HG03060 (cell line): ENCODE measurements at regions not wholly inside any gene's neighbourhood (a gene's known extent, or its start where the extent isn't known, plus 50 kb on each side); places are given as distances from the start of the nearest gene placed in this dataset.
"Not testable (repeated sequence)": the region's sequence is repeated elsewhere in the genome, so short reads cannot be mapped to it uniquely, and the experiment has no call there.

Source experiments
- ATAC-seq: cut with Tn5 transposase; IDR thresholded peaks from one replicate; pipeline ENCODE4 v1.9.1; 2021; ENCODE audit warnings: low read depth, moderate number of reproducible peaks; ENCODE audit not compliant: unreplicated experiment

- no peak for ATAC-seq
These were observed 114.0 kb upstream of the MTAP start for GRCh38 chr9:21688108-21689102.

GRCh38 chr9:21689854-21690253 is 112.6 kb upstream of the MTAP start:
- no peak for ATAC-seq

GRCh38 chr9:21690561-21690960 is 111.9 kb upstream of the MTAP start:
- no peak for ATAC-seq

GRCh38 chr9:21692390-21692789 is 110.0 kb upstream of the MTAP start:
- ATAC-seq: no peak

GRCh38 chr9:21694424-21694823 is 108.0 kb upstream of the MTAP start:
- ATAC-seq: no peak

GRCh38 chr9:21695443-21695842 is 107.0 kb upstream of the MTAP start:
- no peak for ATAC-seq

GRCh38 chr9:21695874-21696341 is 106.5 kb upstream of the MTAP start:
- ATAC-seq: no peak

- ATAC-seq: no peak
These were observed 106.0 kb upstream of the MTAP start for GRCh38 chr9:21696411-21696871.

GRCh38 chr9:21708260-21708711 is 94.2 kb upstream of the MTAP start:
- ATAC-seq: no peak

- no peak for ATAC-seq
These were observed 93.6 kb upstream of the MTAP start for GRCh38 chr9:21708856-21709255.

- ATAC-seq: peak; percentile 50
These were observed 92.9 kb upstream of the MTAP start for GRCh38 chr9:21709464-21710058.

- ATAC-seq: no peak
These were observed 91.8 kb upstream of the MTAP start for GRCh38 chr9:21710548-21711191.

- peak; percentile 68 for ATAC-seq
These were observed 90.9 kb upstream of the MTAP start for GRCh38 chr9:21711504-21711903.

- no peak for ATAC-seq
These were observed 87.0 kb upstream of the MTAP start for GRCh38 chr9:21715408-21715807.

GRCh38 chr9:21720758-21721157 is 81.7 kb upstream of the MTAP start:
- ATAC-seq: no peak

- not testable (repeated sequence) for ATAC-seq
These were observed 75.0 kb upstream of the MTAP start for GRCh38 chr9:21727411-21727810.

- ATAC-seq: no peak
These were observed 73.7 kb upstream of the MTAP start for GRCh38 chr9:21728781-21729180.

- no peak for ATAC-seq
These were observed 72.8 kb upstream of the MTAP start for GRCh38 chr9:21729648-21730047.

GRCh38 chr9:21730899-21731298 is 71.5 kb upstream of the MTAP start:
- no peak for ATAC-seq

- no peak for ATAC-seq
These were observed 61.3 kb upstream of the MTAP start for GRCh38 chr9:21741151-21741550.

GRCh38 chr9:21744320-21744719 is 58.1 kb upstream of the MTAP start:
- ATAC-seq: no peak
